Heart left ventricle (tissue), 13 donors: ENCODE measurements at regions not wholly inside any gene's neighbourhood (a gene's known extent, or its start where the extent isn't known, plus 50 kb on each side); places are given as distances from the start of the nearest gene placed in this dataset.

ENCODE experiments used
- POLR2A ChIP-seq, 2 donors: fragments of 450-650 bp; IDR thresholded peaks; one replicate each; pipeline ENCODE4 v1.6.1; 2017; ENCODE audit warnings: antibody characterized with exemption in 2 of 2, mild to moderate bottlenecking in 2 of 2, moderate library complexity in 2 of 2
- TF ChIP-seq, protein P1 (sequence below), 12 donors: fragments of 200-600 bp; sonication (generic) in 4 of 12; IDR thresholded peaks; one replicate each; pipeline versions ENCODE4 v1.5.0 to v1.8.0; 2018 to 2022; ENCODE audit warnings: antibody characterized with exemption in 12 of 12, mild to moderate bottlenecking in 5 of 12
- donor health status: ischemic (EF 13 %, LVEDD 7.1; RV severe dilation, severe dysfunction).
- donor health status: DM: no; HTN: yes; CAD: no.
- donor health status: DM: no; HTN: no; CAD: no.
- donor health status: ischemic (EF 25% LVEDD 6.9; RV normal size, moderate dysfunction).
- donor health status: ischemic (EF 25% LVEDD 5.7; RV mildly dilated, moderate dysfunction).
- donor health status: ischemic (EF 35%, LVEDD 5.7; RV mildly dilated, moderate dysfunction).
- donor health status: nonischemic (EF 11% LVEDD 7.7; RV severe dilation, severe dysfunction).
- donor health status: DM: yes; HTN: yes; CAD: no.
- donor health status: PGD.
- donor health status: ischemic (EF 29% LVEDD 5.4; RV normal size, mild dysfunction).
- donor health status: nonischemic (EF 23%, LVEDD 6.1; RV moderate dilation, normal function).

- no peak for TF ChIP-seq POLR2A (IDR thresholded peaks at IDR 0.05)
- TF ChIP-seq, protein P1, sequence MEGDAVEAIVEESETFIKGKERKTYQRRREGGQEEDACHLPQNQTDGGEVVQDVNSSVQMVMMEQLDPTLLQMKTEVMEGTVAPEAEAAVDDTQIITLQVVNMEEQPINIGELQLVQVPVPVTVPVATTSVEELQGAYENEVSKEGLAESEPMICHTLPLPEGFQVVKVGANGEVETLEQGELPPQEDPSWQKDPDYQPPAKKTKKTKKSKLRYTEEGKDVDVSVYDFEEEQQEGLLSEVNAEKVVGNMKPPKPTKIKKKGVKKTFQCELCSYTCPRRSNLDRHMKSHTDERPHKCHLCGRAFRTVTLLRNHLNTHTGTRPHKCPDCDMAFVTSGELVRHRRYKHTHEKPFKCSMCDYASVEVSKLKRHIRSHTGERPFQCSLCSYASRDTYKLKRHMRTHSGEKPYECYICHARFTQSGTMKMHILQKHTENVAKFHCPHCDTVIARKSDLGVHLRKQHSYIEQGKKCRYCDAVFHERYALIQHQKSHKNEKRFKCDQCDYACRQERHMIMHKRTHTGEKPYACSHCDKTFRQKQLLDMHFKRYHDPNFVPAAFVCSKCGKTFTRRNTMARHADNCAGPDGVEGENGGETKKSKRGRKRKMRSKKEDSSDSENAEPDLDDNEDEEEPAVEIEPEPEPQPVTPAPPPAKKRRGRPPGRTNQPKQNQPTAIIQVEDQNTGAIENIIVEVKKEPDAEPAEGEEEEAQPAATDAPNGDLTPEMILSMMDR (IDR thresholded peaks at IDR 0.05): no peak
Measured at GRCh38 chr4:62457356-62457755, 1257.2 kb downstream of the ADGRL3 start.
